C4-2B (cell line): ENCODE measurements at regions not wholly inside any gene's neighbourhood (a gene's known extent, or its start where the extent isn't known, plus 50 kb on each side); places are given as distances from the start of the nearest gene placed in this dataset.

Experiments
- ZFX ChIP-seq: fragments of 450-650 bp; IDR thresholded peaks from 2 replicates; pipeline ENCODE4 v1.6.1; 2017
- TF ChIP-seq, protein P1 (sequence below): fragments of 450-650 bp; conservative IDR thresholded peaks from 2 replicates; pipeline ENCODE4 v1.5.1; 2017; ENCODE audit warnings: mild to moderate bottlenecking

DNA sequence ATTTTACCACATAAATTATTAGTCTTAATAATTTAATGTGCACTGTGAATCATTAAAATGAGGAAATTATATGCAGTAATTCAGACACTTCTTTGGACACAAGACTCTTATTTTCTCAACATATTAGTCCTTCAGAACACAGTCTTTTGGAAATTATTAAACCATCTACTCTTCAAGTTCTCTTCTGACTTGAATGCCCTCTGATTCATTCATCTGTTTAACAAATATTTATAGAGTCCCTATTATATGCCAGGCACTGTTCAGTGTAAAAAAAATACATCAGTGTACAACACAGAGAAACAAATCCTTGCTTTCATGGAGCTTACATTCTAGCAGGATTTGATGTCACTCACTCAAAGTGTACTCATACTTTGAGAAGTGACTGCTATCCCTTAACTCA, 163.4 kb upstream of the IL12B start:
- TF ChIP-seq, protein P1, sequence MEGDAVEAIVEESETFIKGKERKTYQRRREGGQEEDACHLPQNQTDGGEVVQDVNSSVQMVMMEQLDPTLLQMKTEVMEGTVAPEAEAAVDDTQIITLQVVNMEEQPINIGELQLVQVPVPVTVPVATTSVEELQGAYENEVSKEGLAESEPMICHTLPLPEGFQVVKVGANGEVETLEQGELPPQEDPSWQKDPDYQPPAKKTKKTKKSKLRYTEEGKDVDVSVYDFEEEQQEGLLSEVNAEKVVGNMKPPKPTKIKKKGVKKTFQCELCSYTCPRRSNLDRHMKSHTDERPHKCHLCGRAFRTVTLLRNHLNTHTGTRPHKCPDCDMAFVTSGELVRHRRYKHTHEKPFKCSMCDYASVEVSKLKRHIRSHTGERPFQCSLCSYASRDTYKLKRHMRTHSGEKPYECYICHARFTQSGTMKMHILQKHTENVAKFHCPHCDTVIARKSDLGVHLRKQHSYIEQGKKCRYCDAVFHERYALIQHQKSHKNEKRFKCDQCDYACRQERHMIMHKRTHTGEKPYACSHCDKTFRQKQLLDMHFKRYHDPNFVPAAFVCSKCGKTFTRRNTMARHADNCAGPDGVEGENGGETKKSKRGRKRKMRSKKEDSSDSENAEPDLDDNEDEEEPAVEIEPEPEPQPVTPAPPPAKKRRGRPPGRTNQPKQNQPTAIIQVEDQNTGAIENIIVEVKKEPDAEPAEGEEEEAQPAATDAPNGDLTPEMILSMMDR: no peak
- no peak for TF ChIP-seq ZFX
